Muscle of arm (tissue), 1 donor: ENCODE measurements at regions not wholly inside any gene's neighbourhood (a gene's known extent, or its start where the extent isn't known, plus 50 kb on each side); places are given as distances from the start of the nearest gene placed in this dataset.
A peak's percentile ranks its signal among the peaks of the same experiment; 100 is the strongest.
"Not testable (repeated sequence)": the region's sequence is repeated elsewhere in the genome, so short reads cannot be mapped to it uniquely, and the experiment has no call there.

ENCODE experiments used
- DNase-seq: peaks from one replicate; pipeline ENCODE4 v3.0.0-alpha.2; 2013

GRCh38 chr13:50386541-50387050 lies 371.4 kb downstream of the KCNRG start:
- DNase-seq: peak; percentile 71

GRCh38 chr13:50387051-50387581 lies 371.9 kb downstream of the KCNRG start:
- DNase-seq: peak; percentile 51

- DNase-seq: no peak
These were observed 373.2 kb downstream of the KCNRG start for GRCh38 chr13:50388481-50388880.

- no peak for DNase-seq
These were observed 374.5 kb downstream of the KCNRG start for GRCh38 chr13:50389726-50390125.

GRCh38 chr13:50390503-50391248 lies 375.4 kb downstream of the KCNRG start:
- no peak for DNase-seq

- no peak for DNase-seq
These were observed 377.7 kb downstream of the KCNRG start for GRCh38 chr13:50392977-50393376.

GRCh38 chr13:50393628-50394027 lies 378.4 kb downstream of the KCNRG start:
- DNase-seq: no peak

GRCh38 chr13:50396001-50396400 lies 380.8 kb downstream of the KCNRG start:
- DNase-seq: no peak

- not testable (repeated sequence) for DNase-seq
These were observed 381.4 kb downstream of the KCNRG start for GRCh38 chr13:50396618-50397017.

- peak; percentile 24 for DNase-seq
These were observed 384.9 kb downstream of the KCNRG start for GRCh38 chr13:50400035-50400726.

GRCh38 chr13:50401049-50401505 lies 385.8 kb downstream of the KCNRG start:
- DNase-seq: no peak

- no peak for DNase-seq
These were observed 386.6 kb downstream of the KCNRG start for GRCh38 chr13:50401721-50402465.

GRCh38 chr13:50403311-50403710 lies 388.1 kb downstream of the KCNRG start:
- DNase-seq: no peak

GRCh38 chr13:50404116-50404515 lies 388.9 kb downstream of the KCNRG start:
- DNase-seq: no peak

- DNase-seq: no peak
These were observed 389.5 kb downstream of the KCNRG start for GRCh38 chr13:50404769-50405168.

GRCh38 chr13:50406831-50407230 lies 391.6 kb downstream of the KCNRG start:
- no peak for DNase-seq

- no peak for DNase-seq
These were observed 392.8 kb downstream of the KCNRG start for GRCh38 chr13:50408068-50408467.

GRCh38 chr13:50409220-50409619 lies 394.0 kb downstream of the KCNRG start:
- no peak for DNase-seq

- DNase-seq: no peak
These were observed 395.9 kb downstream of the KCNRG start for GRCh38 chr13:50410921-50411746.

GRCh38 chr13:50412046-50412617 lies 396.9 kb downstream of the KCNRG start:
- DNase-seq: no peak

- no peak for DNase-seq
These were observed 399.4 kb downstream of the KCNRG start for GRCh38 chr13:50414640-50415039.
